H1 (cell line): ENCODE measurements at regions not wholly inside any gene's neighbourhood (a gene's known extent, or its start where the extent isn't known, plus 50 kb on each side); places are given as distances from the start of the nearest gene placed in this dataset.

Experiments used
- CTCF ChIA-PET: fragments of 300-600 bp; sonication (Branson Sonifier 250); formaldehyde crosslinking; loops from one replicate; lab custom pipeline; 2021; ENCODE audit not compliant: partially characterized antibody; lab: Charles Lee
- POLR2A ChIA-PET: fragments of 300-600 bp; sonication (Branson Sonifier 250); formaldehyde crosslinking; loops from one replicate; lab custom pipeline; 2021; ENCODE audit warnings: inconsistent platforms; ENCODE audit not compliant: partially characterized antibody; lab: Charles Lee
- DNase-seq, 2 experiments: peaks; one replicate each; pipeline versions ENCODE4 v3.0.0 to v3.0.0-alpha.2; 2010 to 2022; ENCODE audit warnings: low spot score in 2 of 2, low read depth in 1 of 2, mixed read lengths in 1 of 2
- FAIRE-seq: peaks from 2 replicates; lab custom pipeline; 2011; peaks lifted over from hg19 to GRCh38; lab: Jason Lieb, UNC
- H2AFZ ChIP-seq: 2 replicates; pipeline ENCODE4 v1.8.1; 2012; ENCODE audit warnings: low read length, inconsistent platforms
- H2AK5ac ChIP-seq: 2 replicates; pipeline ENCODE4 v1.6.1; 2013; ENCODE audit warnings: low read depth, low read length
- H2BK120ac ChIP-seq: replicated peaks from 2 replicates; pipeline ENCODE3; 2013; ENCODE audit warnings: low read depth, low read length, inconsistent platforms
- H2BK12ac ChIP-seq: 2 replicates; pipeline ENCODE4 v1.6.1; 2013; ENCODE audit warnings: low read depth, low read length
- H2BK15ac ChIP-seq: 2 replicates; pipeline ENCODE4 v1.6.1; 2013; ENCODE audit warnings: low read length
- H2BK20ac ChIP-seq: 2 replicates; pipeline ENCODE4 v1.6.1; 2013; ENCODE audit warnings: low read length
- H2BK5ac ChIP-seq: 2 replicates; pipeline ENCODE4 v1.6.1; 2013; ENCODE audit warnings: low read depth, low read length
- H3K14ac ChIP-seq: 2 replicates; pipeline ENCODE4 v1.6.1; 2013; ENCODE audit warnings: inconsistent platforms; ENCODE audit not compliant: insufficient read length
- H3K18ac ChIP-seq: 2 replicates; pipeline ENCODE4 v1.6.1; 2013; ENCODE audit warnings: low read length; ENCODE audit errors: extremely low read depth
- H3K23ac ChIP-seq: 2 replicates; pipeline ENCODE4 v1.6.1; 2013; ENCODE audit warnings: inconsistent platforms; ENCODE audit not compliant: insufficient read length
- H3K23me2 ChIP-seq: 2 replicates; pipeline ENCODE4 v1.6.1; 2013; ENCODE audit warnings: low read depth, low read length
- H3K27ac ChIP-seq: 2 replicates; pipeline ENCODE4 v1.6.1; 2011; ENCODE audit warnings: low read depth, low read length, inconsistent platforms
- H3K27me3 ChIP-seq, 4 experiments: replicated peaks in 1 of 4; 1 replicate in 1 of 4; 2 replicates in 3 of 4; pipeline versions ENCODE4 v1.6.1 to v1.8.1; 2011 to 2013; ENCODE audit warnings: low read length in 3 of 4, mild to moderate bottlenecking in 3 of 4, inconsistent platforms in 2 of 4, mixed read lengths in 2 of 4, moderate library complexity in 1 of 4; ENCODE audit not compliant: control insufficient read depth in 3 of 4, insufficient read depth in 3 of 4; ENCODE audit errors: extremely low read depth in 1 of 4
- H3K36me3 ChIP-seq, 4 experiments: 2 replicates each; pipeline versions ENCODE4 v1.6.1 to v1.8.1; 2011 to 2013; ENCODE audit warnings: mild to moderate bottlenecking in 4 of 4, low read length in 3 of 4, moderate library complexity in 2 of 4, control low read depth in 1 of 4, inconsistent platforms in 1 of 4; ENCODE audit not compliant: insufficient read depth in 4 of 4, control insufficient read depth in 2 of 4
- H3K4ac ChIP-seq: replicated peaks from 2 replicates; pipeline ENCODE3; 2013; ENCODE audit warnings: low read length, low read depth, mixed read lengths, inconsistent platforms; ENCODE audit not compliant: insufficient read length
- H3K4me1 ChIP-seq, 4 experiments: replicated peaks in 1 of 4; 1 replicate in 1 of 4; 2 replicates in 3 of 4; pipeline versions ENCODE4 v1.6.1 to v1.8.1; 2011 to 2013; ENCODE audit warnings: low read length in 3 of 4, inconsistent platforms in 2 of 4, mixed read lengths in 1 of 4; ENCODE audit not compliant: insufficient read depth in 4 of 4, control insufficient read depth in 3 of 4
- H3K4me2 ChIP-seq, 2 experiments: 2 replicates each; pipeline versions ENCODE4 v1.6.1 to v1.8.1; 2011 to 2013; ENCODE audit warnings: low read depth in 2 of 2, low read length in 2 of 2, control low read depth in 1 of 2, inconsistent platforms in 1 of 2, mild to moderate bottlenecking in 1 of 2; ENCODE audit not compliant: insufficient read depth in 1 of 2
- H3K4me3 ChIP-seq, 4 experiments: fragments of 200-600, 300-600 bp in 1 of 4; sonication (generic), shearing (Covaris generic), sonication (Bioruptor Twin) in 1 of 4; 2 replicates each; pipeline versions ENCODE4 v1.5.1 to v1.8.1; 2011 to 2016; ENCODE audit warnings: low read length in 4 of 4, low read depth in 3 of 4, control low read depth in 2 of 4, inconsistent platforms in 2 of 4, mild to moderate bottlenecking in 2 of 4, mixed read lengths in 1 of 4, moderate library complexity in 1 of 4; ENCODE audit not compliant: insufficient read depth in 2 of 4; ENCODE audit errors: extremely low read depth in 1 of 4
- H3K56ac ChIP-seq: replicated peaks from 2 replicates; pipeline ENCODE3; 2013; ENCODE audit warnings: low read depth, mild to moderate bottlenecking, mixed read lengths, low read length, inconsistent platforms; ENCODE audit not compliant: insufficient read length
- H3K79me1 ChIP-seq: 2 replicates; pipeline ENCODE4 v1.6.1; 2013; ENCODE audit warnings: low read depth, low read length, control low read depth
- H3K79me2 ChIP-seq, 2 experiments: 2 replicates each; pipeline versions ENCODE4 v1.6.1 to v1.8.1; 2012 to 2013; ENCODE audit warnings: low read length in 2 of 2, mild to moderate bottlenecking in 2 of 2, inconsistent platforms in 1 of 2; ENCODE audit not compliant: insufficient read depth in 2 of 2, control insufficient read depth in 1 of 2
- H3K9ac ChIP-seq, 4 experiments: replicated peaks in 1 of 4; 1 replicate in 1 of 4; 2 replicates in 3 of 4; pipeline versions ENCODE4 v1.6.1 to v1.8.1; 2011 to 2013; ENCODE audit warnings: low read depth in 3 of 4, low read length in 3 of 4, control low read depth in 2 of 4, mild to moderate bottlenecking in 2 of 4, moderate library complexity in 2 of 4, inconsistent platforms in 1 of 4; ENCODE audit errors: extremely low read depth in 1 of 4
- H3K9me3 ChIP-seq, 2 experiments: 2 replicates each; pipeline versions ENCODE4 v1.6.1 to v1.8.1; 2012 to 2013; ENCODE audit warnings: mild to moderate bottlenecking in 2 of 2, moderate library complexity in 2 of 2, control low read depth in 1 of 2, inconsistent platforms in 1 of 2, low read depth in 1 of 2, low read length in 1 of 2, mixed read lengths in 1 of 2; ENCODE audit not compliant: insufficient read depth in 2 of 2
- H4K20me1 ChIP-seq, 2 experiments: replicated peaks in 1 of 2; 2 replicates each; pipeline versions ENCODE3 to v1.8.1; 2011 to 2013; ENCODE audit warnings: inconsistent platforms in 2 of 2, low read length in 2 of 2, mild to moderate bottlenecking in 1 of 2; ENCODE audit not compliant: insufficient read depth in 2 of 2, control insufficient read depth in 1 of 2
- H4K5ac ChIP-seq: 2 replicates; pipeline ENCODE4 v1.6.1; 2013; ENCODE audit warnings: low read length, low read depth, mixed read lengths, inconsistent platforms; ENCODE audit not compliant: insufficient read length
- H4K8ac ChIP-seq: 2 replicates; pipeline ENCODE4 v1.8.0; 2013; ENCODE audit warnings: mild to moderate bottlenecking, moderate library complexity, low read length, inconsistent platforms; ENCODE audit not compliant: insufficient read depth; ENCODE audit errors: extremely low read depth
- H4K91ac ChIP-seq: replicated peaks from 2 replicates; pipeline ENCODE3; 2013; ENCODE audit warnings: low read length, mixed read lengths, inconsistent platforms; ENCODE audit not compliant: insufficient read length
- CBX5 ChIP-seq: fragments of 300-800, 300-1000 bp; sonication (generic); IDR thresholded peaks from 2 replicates; pipeline ENCODE4 v1.7.1; 2016; ENCODE audit warnings: antibody characterized with exemption, low read length, low read depth
- HDAC6 ChIP-seq: IDR thresholded peaks from one replicate; pipeline ENCODE4 v1.7.1; 2012; ENCODE audit warnings: low read depth, mild to moderate bottlenecking, inconsistent platforms, low read length, moderate library complexity
- JUND ChIP-seq: IDR thresholded peaks from 2 replicates; pipeline ENCODE4 v1.6.1; 2011; ENCODE audit warnings: mild to moderate bottlenecking, improper control_type of control experiment, low read length
- KDM1A ChIP-seq: fragments of 200-600, 300-600 bp; sonication (generic); IDR thresholded peaks from 2 replicates; pipeline ENCODE4 v1.7.1; 2016; ENCODE audit warnings: mild to moderate bottlenecking, low read length, borderline replicate concordance
- RBBP5 ChIP-seq: IDR thresholded peaks from 2 replicates; pipeline ENCODE4 v1.7.1; 2012; ENCODE audit warnings: low read depth, mild to moderate bottlenecking, inconsistent platforms, low read length, moderate library complexity, borderline replicate concordance
- RFX5 ChIP-seq: IDR thresholded peaks from 2 replicates; pipeline ENCODE4 v1.6.1; 2011; ENCODE audit warnings: low read depth, low read length, improper control_type of control experiment, borderline replicate concordance
- RXRA ChIP-seq: IDR thresholded peaks from 2 replicates; pipeline ENCODE4 v1.6.1; 2011; ENCODE audit warnings: low read depth, mild to moderate bottlenecking, low read length, moderate library complexity; ENCODE audit not compliant: insufficient read depth
- SIRT6 ChIP-seq: IDR thresholded peaks from one replicate; pipeline ENCODE4 v1.7.1; 2012; ENCODE audit warnings: low read length, inconsistent platforms
- TCF12 ChIP-seq: IDR thresholded peaks from 2 replicates; pipeline ENCODE4 v1.6.1; 2011; ENCODE audit warnings: low read depth, mild to moderate bottlenecking, low read length
- whole genome bisulfite sequencing, 2 experiments: shearing (Covaris generic) in 1 of 2; methylation state at CpG; one replicate each; pipeline versions ENCODE4 v1.1.6 to v1.1.7; 2013 to 2015; ENCODE audit warnings: low lambda C conversion rate in 2 of 2, mixed read lengths in 2 of 2, inconsistent platforms in 1 of 2, low coverage in 1 of 2, missing lambda C conversion rate in 1 of 2; ENCODE audit not compliant: insufficient replicate concordance in 2 of 2, insufficient coverage in 1 of 2, insufficient read length in 1 of 2; ENCODE audit errors: extremely low coverage in 1 of 2, missing lambda C conversion rate in 1 of 2; 5-methylcytosine and 5-hydroxymethylcytosine counted together
- TF ChIP-seq, protein P1 (sequence below): IDR thresholded peaks from 2 replicates; pipeline ENCODE4 v1.6.1; 2012; ENCODE audit warnings: low read length, inconsistent platforms

GRCh38 chr10:131644864-131645658, 255.7 kb upstream of the PPP2R2D start:
- Histone ChIP-seq H3K36me3 (no peaks in the 10 kb centered on the region), H3K27ac (no peak overlapping the region), H3K27me3 (no peaks in the 10 kb centered on the region), H3K9me3 (peaks cover 0 to 5% of the 10 kb centered on the region in 2 experiments; a peak in 1 of 4 replicates), H3K14ac (no peak overlapping the region), H3K18ac (no peak overlapping the region; the same call in 1 of the 2 replicates), H3K23ac (no peak overlapping the region), H2BK20ac (no peak overlapping the region), H2AK5ac (no peak overlapping the region), H3K4me2 (no peak overlapping the region), H3K4me1 (peaks cover 0 to 6% (median 3%) of the 10 kb centered on the region in 4 experiments; a peak in 4 of 7 replicates), H4K20me1 (no peaks in the 10 kb centered on the region), H2AFZ (no peak overlapping the region), H4K5ac (no peak overlapping the region), H4K8ac (peak overlapping the region; percentile 8; the same call in 1 of the 2 replicates), H3K4me3 (no peak overlapping the region), H3K4ac (no peak overlapping the region), H2BK120ac (no peak overlapping the region), H3K23me2 (no peaks in the 10 kb centered on the region), H2BK5ac (no peak overlapping the region), H2BK15ac (no peak overlapping the region), H3K79me1 (no peaks in the 10 kb centered on the region), H2BK12ac (no peak overlapping the region; the same call in 1 of the 2 replicates), H4K91ac (no peak overlapping the region), H3K9ac (no peak overlapping the region), H3K56ac (no peak overlapping the region), H3K79me2 (no peaks in the 10 kb centered on the region)
- WGBS, 2 experiments = 89% methylated on average over 12 of the region's 12 CpGs; no CpG with 5 or more reads in 1 of the 2 experiments
- ChIA-PET POLR2A (no interaction called here), CTCF (interaction anchor here (1.3 kb wide), 1 partner anchor 157 kb away, joined by 3 read pairs; no protein-coding TSS in a partner anchor)
- FAIRE-seq = no peak
- DNase-seq = peak in 1 of 2 experiments; percentile 33
- TF ChIP-seq, protein P1, sequence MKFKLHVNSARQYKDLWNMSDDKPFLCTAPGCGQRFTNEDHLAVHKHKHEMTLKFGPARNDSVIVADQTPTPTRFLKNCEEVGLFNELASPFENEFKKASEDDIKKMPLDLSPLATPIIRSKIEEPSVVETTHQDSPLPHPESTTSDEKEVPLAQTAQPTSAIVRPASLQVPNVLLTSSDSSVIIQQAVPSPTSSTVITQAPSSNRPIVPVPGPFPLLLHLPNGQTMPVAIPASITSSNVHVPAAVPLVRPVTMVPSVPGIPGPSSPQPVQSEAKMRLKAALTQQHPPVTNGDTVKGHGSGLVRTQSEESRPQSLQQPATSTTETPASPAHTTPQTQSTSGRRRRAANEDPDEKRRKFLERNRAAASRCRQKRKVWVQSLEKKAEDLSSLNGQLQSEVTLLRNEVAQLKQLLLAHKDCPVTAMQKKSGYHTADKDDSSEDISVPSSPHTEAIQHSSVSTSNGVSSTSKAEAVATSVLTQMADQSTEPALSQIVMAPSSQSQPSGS = no peak
- no peak for TF ChIP-seq KDM1A
- TF ChIP-seq JUND = no peak
- TF ChIP-seq RFX5 = no peak
- no peak for TF ChIP-seq TCF12
- TF ChIP-seq RXRA = no peak
- TF ChIP-seq RBBP5 = no peak
- no peak for TF ChIP-seq SIRT6
- no peak for TF ChIP-seq HDAC6
- TF ChIP-seq CBX5 = no peak
